HEK293 (cell line): ENCODE measurements at regions not wholly inside any gene's neighbourhood (a gene's known extent, or its start where the extent isn't known, plus 50 kb on each side); places are given as distances from the start of the nearest gene placed in this dataset.

Experiments
- ATF2 ChIP-seq: fragments of 450-650 bp; formaldehyde crosslinking; IDR thresholded peaks from 2 replicates; pipeline ENCODE4 v1.5.1; 2016; ENCODE audit warnings: missing biosample characterization, missing genetic modification characterization, low read depth
- BCL11A ChIP-seq: fragments of 450-650 bp; formaldehyde crosslinking; IDR thresholded peaks from 2 replicates; pipeline ENCODE4 v1.5.1; 2016; ENCODE audit warnings: low read depth, missing biosample characterization, missing genetic modification characterization
- CTCF ChIP-seq: fragments of 450-650 bp; formaldehyde crosslinking; IDR thresholded peaks from 2 replicates; pipeline ENCODE4 v1.5.1; 2016; ENCODE audit warnings: missing biosample characterization, missing genetic modification characterization
- GLIS2 ChIP-seq: fragments of 450-650 bp; formaldehyde crosslinking; IDR thresholded peaks from 2 replicates; pipeline ENCODE4 v1.5.1; 2016; ENCODE audit warnings: missing biosample characterization, missing genetic modification characterization
- YY1 ChIP-seq: fragments of 450-650 bp; formaldehyde crosslinking; IDR thresholded peaks from 2 replicates; pipeline ENCODE4 v1.5.1; 2018; ENCODE audit warnings: missing biosample characterization, missing genetic modification characterization
- ZNF2 ChIP-seq: fragments of 450-650 bp; formaldehyde crosslinking; IDR thresholded peaks from 2 replicates; pipeline ENCODE4 v1.5.1; 2016; ENCODE audit warnings: missing biosample characterization, missing genetic modification characterization
- ZNF398 ChIP-seq: fragments of 450-650 bp; formaldehyde crosslinking; IDR thresholded peaks from 2 replicates; pipeline ENCODE4 v1.5.1; 2017; ENCODE audit warnings: missing biosample characterization, missing genetic modification characterization
- ZNF610 ChIP-seq: fragments of 450-650 bp; formaldehyde crosslinking; IDR thresholded peaks from 2 replicates; pipeline ENCODE4 v1.5.1; 2016; ENCODE audit warnings: missing biosample characterization, missing genetic modification characterization, borderline replicate concordance
- ZNF747 ChIP-seq: fragments of 450-650 bp; formaldehyde crosslinking; IDR thresholded peaks from 2 replicates; pipeline ENCODE4 v1.5.1; 2016; ENCODE audit warnings: missing biosample characterization, missing genetic modification characterization
- TF ChIP-seq, protein P1 (sequence below): fragments of 450-650 bp; formaldehyde crosslinking; IDR thresholded peaks from 2 replicates; pipeline ENCODE4 v1.5.0; 2017; ENCODE audit warnings: missing biosample characterization, missing genetic modification characterization, borderline replicate concordance
- TF ChIP-seq, protein P2 (sequence below): fragments of 450-650 bp; formaldehyde crosslinking; IDR thresholded peaks from 2 replicates; pipeline ENCODE4 v1.5.1; 2016; ENCODE audit warnings: missing biosample characterization, missing genetic modification characterization, borderline replicate concordance
- TF ChIP-seq, protein P3 (sequence below): fragments of 450-650 bp; formaldehyde crosslinking; IDR thresholded peaks from 2 replicates; pipeline ENCODE4 v1.5.1; 2016; ENCODE audit warnings: missing biosample characterization, missing genetic modification characterization

DNA sequence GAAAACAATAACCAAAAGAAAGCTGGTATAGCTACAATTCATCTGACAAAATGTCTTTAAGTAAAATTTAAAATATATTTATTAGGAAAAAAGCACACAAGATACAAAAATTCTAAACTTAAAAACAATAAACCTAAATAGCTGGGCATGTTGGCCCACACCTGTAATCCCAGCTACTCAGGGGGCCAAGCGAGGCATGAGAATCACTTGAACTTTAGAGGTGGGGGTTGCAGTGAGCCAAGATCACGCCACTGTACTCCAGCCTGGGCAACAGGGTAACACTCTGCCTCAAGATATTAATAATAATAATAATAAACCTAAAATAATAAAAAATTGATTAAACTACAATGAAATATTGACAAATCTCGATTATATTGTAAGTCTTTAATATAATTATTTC is 77.8 kb upstream of the PDK4 start:
- no peak for TF ChIP-seq CTCF
- no peak for TF ChIP-seq ATF2 (tag by site-specific recombination)
- no peak for TF ChIP-seq ZNF610
- no peak for TF ChIP-seq GLIS2 (tag by site-specific recombination)
- TF ChIP-seq YY1 (tag by site-specific recombination), result no peak
- TF ChIP-seq ZNF398 (tag by site-specific recombination), result no peak
- no peak for TF ChIP-seq ZNF2
- TF ChIP-seq, protein P1, sequence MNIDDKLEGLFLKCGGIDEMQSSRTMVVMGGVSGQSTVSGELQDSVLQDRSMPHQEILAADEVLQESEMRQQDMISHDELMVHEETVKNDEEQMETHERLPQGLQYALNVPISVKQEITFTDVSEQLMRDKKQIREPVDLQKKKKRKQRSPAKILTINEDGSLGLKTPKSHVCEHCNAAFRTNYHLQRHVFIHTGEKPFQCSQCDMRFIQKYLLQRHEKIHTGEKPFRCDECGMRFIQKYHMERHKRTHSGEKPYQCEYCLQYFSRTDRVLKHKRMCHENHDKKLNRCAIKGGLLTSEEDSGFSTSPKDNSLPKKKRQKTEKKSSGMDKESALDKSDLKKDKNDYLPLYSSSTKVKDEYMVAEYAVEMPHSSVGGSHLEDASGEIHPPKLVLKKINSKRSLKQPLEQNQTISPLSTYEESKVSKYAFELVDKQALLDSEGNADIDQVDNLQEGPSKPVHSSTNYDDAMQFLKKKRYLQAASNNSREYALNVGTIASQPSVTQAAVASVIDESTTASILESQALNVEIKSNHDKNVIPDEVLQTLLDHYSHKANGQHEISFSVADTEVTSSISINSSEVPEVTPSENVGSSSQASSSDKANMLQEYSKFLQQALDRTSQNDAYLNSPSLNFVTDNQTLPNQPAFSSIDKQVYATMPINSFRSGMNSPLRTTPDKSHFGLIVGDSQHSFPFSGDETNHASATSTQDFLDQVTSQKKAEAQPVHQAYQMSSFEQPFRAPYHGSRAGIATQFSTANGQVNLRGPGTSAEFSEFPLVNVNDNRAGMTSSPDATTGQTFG (tag by site-specific recombination), result no peak
- TF ChIP-seq, protein P2, sequence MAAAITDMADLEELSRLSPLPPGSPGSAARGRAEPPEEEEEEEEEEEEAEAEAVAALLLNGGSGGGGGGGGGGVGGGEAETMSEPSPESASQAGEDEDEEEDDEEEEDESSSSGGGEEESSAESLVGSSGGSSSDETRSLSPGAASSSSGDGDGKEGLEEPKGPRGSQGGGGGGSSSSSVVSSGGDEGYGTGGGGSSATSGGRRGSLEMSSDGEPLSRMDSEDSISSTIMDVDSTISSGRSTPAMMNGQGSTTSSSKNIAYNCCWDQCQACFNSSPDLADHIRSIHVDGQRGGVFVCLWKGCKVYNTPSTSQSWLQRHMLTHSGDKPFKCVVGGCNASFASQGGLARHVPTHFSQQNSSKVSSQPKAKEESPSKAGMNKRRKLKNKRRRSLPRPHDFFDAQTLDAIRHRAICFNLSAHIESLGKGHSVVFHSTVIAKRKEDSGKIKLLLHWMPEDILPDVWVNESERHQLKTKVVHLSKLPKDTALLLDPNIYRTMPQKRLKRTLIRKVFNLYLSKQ (tag by site-specific recombination), result no peak
- TF ChIP-seq BCL11A (tag by site-specific recombination), result no peak
- no peak for TF ChIP-seq ZNF747 (tag by site-specific recombination)
- TF ChIP-seq, protein P3, sequence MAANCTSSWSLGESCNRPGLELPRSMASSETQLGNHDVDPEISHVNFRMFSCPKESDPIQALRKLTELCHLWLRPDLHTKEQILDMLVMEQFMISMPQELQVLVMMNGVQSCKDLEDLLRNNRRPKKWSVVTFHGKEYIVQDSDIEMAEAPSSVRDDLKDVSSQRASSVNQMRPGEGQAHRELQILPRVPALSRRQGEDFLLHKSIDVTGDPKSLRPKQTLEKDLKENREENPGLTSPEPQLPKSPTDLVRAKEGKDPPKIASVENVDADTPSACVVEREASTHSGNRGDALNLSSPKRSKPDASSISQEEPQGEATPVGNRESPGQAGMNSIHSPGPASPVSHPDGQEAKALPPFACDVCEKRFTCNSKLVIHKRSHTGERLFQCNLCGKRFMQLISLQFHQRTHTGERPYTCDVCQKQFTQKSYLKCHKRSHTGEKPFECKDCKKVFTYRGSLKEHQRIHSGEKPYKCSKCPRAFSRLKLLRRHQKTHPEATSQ (tag by site-specific recombination), result no peak
